Prostate gland (tissue), 2 donors: ENCODE measurements at regions not wholly inside any gene's neighbourhood (a gene's known extent, or its start where the extent isn't known, plus 50 kb on each side); places are given as distances from the start of the nearest gene placed in this dataset.

Experiments used
- DNase-seq: peaks from one replicate; pipeline ENCODE4 v3.0.0-alpha.2; 2019; ENCODE audit warnings: low spot score
- H3K27ac ChIP-seq, 2 donors: fragments of 200-600 bp; sonication (generic); 2 replicates each; pipeline ENCODE4 v1.5.1; 2017 to 2019
- H3K27me3 ChIP-seq: fragments of 200-600 bp; sonication (generic); replicated peaks from 2 replicates; pipeline ENCODE4 v1.5.1; 2019; ENCODE audit not compliant: insufficient read depth
- H3K36me3 ChIP-seq, 2 donors: fragments of 200-600 bp; sonication (generic); 1 replicate in 1 of 2; 2 replicates in 1 of 2; pipeline versions ENCODE4 v1.5.1 to v1.8.1; 2017 to 2019
- H3K4me1 ChIP-seq: fragments of 200-600 bp; sonication (generic); replicated peaks from 2 replicates; pipeline ENCODE4 v1.5.1; 2019
- H3K4me3 ChIP-seq, 2 donors: fragments of 200-600 bp; sonication (generic); 2 replicates each; pipeline ENCODE4 v1.5.1; 2017 to 2019
- H3K9me3 ChIP-seq: fragments of 200-600 bp; sonication (generic); 2 replicates; pipeline ENCODE4 v1.5.1; 2017
- POLR2A ChIP-seq: fragments of 450-650 bp; IDR thresholded peaks from one replicate; pipeline ENCODE4 v1.6.1; 2016; ENCODE audit warnings: antibody characterized with exemption, mild to moderate bottlenecking
- POLR2AphosphoS5 ChIP-seq: sonication (generic); formaldehyde crosslinking; IDR thresholded peaks from one replicate; pipeline ENCODE4 v1.6.1; 2017; ENCODE audit warnings: antibody characterized with exemption
- WGBS: methylation state at CpG from one replicate; pipeline ENCODE4 v1.1.5; 2018; 5-methylcytosine and 5-hydroxymethylcytosine counted together
- intact Hi-C: fragments of 100-400 bp; cut with DNase I; formaldehyde crosslinking; loops from one replicate; pipeline ENCODE4 v1.14.2; 2022
- TF ChIP-seq, protein P1 (sequence below), 4 experiments: fragments of 200-600 bp in 2 of 4; fragments of 450-650 bp in 2 of 4; sonication (generic) in 2 of 4; IDR thresholded peaks; 1 replicate in 3 of 4; 2 replicates in 1 of 4; pipeline ENCODE4 v1.5.1; 2016 to 2019; ENCODE audit warnings: antibody characterized with exemption in 4 of 4, mild to moderate bottlenecking in 2 of 4, moderate library complexity in 2 of 4

DNA sequence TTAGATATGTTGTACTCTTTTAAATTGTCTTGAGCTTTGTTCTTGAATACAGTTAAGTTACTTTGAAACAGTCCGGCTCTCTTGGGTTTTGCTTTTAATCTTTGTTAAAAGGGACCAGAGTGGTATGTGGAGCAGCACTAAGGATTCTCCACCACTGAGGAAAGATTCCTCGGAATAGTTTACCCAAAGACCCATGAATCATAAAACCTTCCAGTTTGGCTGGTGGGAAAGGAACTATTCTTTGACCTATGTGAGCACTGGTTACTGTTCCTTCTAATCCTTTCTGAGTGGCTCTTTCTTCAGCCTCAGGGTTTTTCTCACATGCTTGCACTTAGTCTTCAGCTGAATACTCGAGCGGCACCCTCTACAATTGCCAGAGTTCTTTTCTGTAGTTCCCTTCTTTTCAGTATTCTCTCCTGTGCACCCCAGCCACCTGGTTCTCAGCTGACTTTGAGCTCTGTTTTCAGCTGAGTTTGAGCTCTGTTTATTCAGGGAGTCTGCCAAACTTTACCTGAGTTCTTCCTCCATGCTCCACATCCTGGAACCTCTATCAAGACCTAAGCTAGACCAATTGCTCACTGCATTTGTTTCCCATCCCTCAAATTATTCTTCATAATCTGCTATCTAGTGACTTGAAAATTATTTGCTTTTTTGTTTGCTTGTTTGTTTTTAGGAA is 253.8 kb upstream of the PLXNA2 start:
- Histone ChIP-seq H3K9me3 (no peaks in the 10 kb centered on the region), H3K27ac (no peak overlapping the region), H3K4me3 (no peak overlapping the region), H3K36me3 (no peaks in the 10 kb centered on the region), H3K27me3 (no peaks in the 10 kb centered on the region), H3K4me1 (no peaks in the 10 kb centered on the region)
- WGBS, result 75% methylated on average over 4 of the region's 4 CpGs
- TF ChIP-seq POLR2A, result no peak
- TF ChIP-seq POLR2AphosphoS5, result no peak
- intact Hi-C loops, result no loop called here
- DNase-seq, result no peak

DNA sequence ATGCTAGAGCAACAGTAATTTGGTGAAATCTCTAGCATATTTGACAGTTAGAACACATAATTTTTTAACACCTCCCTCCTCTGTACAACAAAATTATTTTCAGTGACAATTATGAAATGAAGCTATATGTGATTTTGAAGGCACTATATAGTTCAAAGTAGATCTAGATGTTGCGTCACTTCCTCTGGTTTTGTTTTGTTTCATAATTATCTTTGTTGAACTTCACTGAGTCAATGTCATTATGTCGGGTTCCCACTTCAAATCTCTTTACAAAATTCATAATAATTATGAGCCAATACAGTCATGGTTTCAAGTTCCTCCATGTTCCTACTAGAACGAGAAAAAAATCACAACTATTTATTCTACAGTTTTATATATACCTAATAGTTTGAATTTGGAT is 254.8 kb upstream of the PLXNA2 start:
- no peak for DNase-seq
- no peak overlapping the region for H3K4me3 ChIP-seq
- 74% methylated on average over 3 of the region's 3 CpGs for WGBS
- no peak overlapping the region for H3K27ac ChIP-seq
- intact Hi-C loops, result no loop called here
- H3K9me3 ChIP-seq, result no peaks in the 10 kb centered on the region
- no peaks in the 10 kb centered on the region for H3K27me3 ChIP-seq
- TF ChIP-seq POLR2AphosphoS5 (no peak), POLR2A (no peak)
- TF ChIP-seq, protein P1, sequence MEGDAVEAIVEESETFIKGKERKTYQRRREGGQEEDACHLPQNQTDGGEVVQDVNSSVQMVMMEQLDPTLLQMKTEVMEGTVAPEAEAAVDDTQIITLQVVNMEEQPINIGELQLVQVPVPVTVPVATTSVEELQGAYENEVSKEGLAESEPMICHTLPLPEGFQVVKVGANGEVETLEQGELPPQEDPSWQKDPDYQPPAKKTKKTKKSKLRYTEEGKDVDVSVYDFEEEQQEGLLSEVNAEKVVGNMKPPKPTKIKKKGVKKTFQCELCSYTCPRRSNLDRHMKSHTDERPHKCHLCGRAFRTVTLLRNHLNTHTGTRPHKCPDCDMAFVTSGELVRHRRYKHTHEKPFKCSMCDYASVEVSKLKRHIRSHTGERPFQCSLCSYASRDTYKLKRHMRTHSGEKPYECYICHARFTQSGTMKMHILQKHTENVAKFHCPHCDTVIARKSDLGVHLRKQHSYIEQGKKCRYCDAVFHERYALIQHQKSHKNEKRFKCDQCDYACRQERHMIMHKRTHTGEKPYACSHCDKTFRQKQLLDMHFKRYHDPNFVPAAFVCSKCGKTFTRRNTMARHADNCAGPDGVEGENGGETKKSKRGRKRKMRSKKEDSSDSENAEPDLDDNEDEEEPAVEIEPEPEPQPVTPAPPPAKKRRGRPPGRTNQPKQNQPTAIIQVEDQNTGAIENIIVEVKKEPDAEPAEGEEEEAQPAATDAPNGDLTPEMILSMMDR (IDR thresholded peaks at IDR 0.05), result no peak
- no peaks in the 10 kb centered on the region for H3K4me1 ChIP-seq
- no peaks in the 10 kb centered on the region for H3K36me3 ChIP-seq

DNA sequence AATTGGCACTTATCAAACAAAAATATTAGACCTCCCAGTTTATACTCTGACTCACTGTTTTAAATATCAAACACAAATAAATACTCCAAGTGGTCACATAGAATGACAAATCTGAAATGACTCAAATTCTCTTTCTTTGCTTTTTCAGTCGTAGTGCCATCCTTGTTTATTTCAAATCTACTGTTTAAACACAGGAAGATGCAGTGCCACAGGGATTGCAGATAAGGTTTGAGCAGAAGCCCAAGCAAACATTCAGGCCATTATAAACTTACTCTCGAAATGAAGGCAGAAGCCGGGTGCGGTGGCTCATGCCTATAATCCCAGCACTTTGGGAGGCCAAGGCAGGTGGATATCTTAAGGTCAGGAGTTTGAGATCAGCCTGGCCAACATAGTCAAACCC is 255.4 kb upstream of the PLXNA2 start:
- intact Hi-C loops, result no loop called here
- no peaks in the 10 kb centered on the region for H3K36me3 ChIP-seq
- DNase-seq, result no peak
- H3K27ac ChIP-seq, result no peak overlapping the region
- TF ChIP-seq POLR2A (no peak), POLR2AphosphoS5 (no peak)
- TF ChIP-seq, protein P1 (IDR thresholded peaks at IDR 0.05), result no peak
- H3K4me1 ChIP-seq, result no peaks in the 10 kb centered on the region
- 53% methylated on average over 4 of the region's 4 CpGs for WGBS
- no peak overlapping the region for H3K4me3 ChIP-seq
- H3K27me3 ChIP-seq, result no peaks in the 10 kb centered on the region
- no peaks in the 10 kb centered on the region for H3K9me3 ChIP-seq

- H3K9me3 ChIP-seq, result no peaks in the 10 kb centered on the region
- H3K4me1 ChIP-seq, result no peaks in the 10 kb centered on the region
- 25% methylated on average over 2 of the region's 2 CpGs for WGBS
- intact Hi-C loops, result no loop called here
- no peaks in the 10 kb centered on the region for H3K27me3 ChIP-seq
- H3K27ac ChIP-seq, result no peak overlapping the region
- H3K36me3 ChIP-seq, result no peaks in the 10 kb centered on the region
- no peak for DNase-seq
- TF ChIP-seq POLR2AphosphoS5 (no peak), POLR2A (no peak)
- TF ChIP-seq, protein P1 (IDR thresholded peaks at IDR 0.05), result no peak
- H3K4me3 ChIP-seq, result no peak overlapping the region
Measured at GRCh38 chr1:208500375-208500774, 256.2 kb upstream of the PLXNA2 start.

DNA sequence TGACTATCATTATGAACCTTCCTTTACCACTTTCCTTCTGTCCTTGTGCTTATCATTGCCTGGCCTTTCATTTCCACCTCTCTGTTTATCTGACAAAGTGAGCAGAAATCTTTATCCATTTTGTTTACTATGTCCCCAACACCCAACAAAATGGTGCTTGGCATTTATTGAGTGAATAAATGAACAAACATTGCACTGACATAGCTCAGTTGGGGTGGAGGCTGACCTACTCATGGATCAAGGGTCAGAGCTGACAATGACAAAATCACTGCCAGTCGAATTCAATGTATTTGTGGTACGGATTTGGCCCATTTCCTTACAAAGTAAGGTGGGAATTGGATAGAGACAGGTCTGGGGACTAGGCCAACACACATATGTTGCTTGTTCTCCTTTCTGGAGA is 257.4 kb upstream of the PLXNA2 start:
- Histone ChIP-seq H3K27ac (no peak overlapping the region), H3K9me3 (no peaks in the 10 kb centered on the region), H3K36me3 (no peaks in the 10 kb centered on the region), H3K27me3 (no peaks in the 10 kb centered on the region), H3K4me1 (no peaks in the 10 kb centered on the region), H3K4me3 (no peak overlapping the region)
- intact Hi-C loops, result no loop called here
- TF ChIP-seq POLR2A (no peak), POLR2AphosphoS5 (no peak)
- TF ChIP-seq, protein P1 (IDR thresholded peaks at IDR 0.05), result no peak
- 79% methylated on average over 2 of the region's 2 CpGs for WGBS
- no peak for DNase-seq
